ENCODE measurements at regions not wholly inside any gene's neighbourhood (a gene's known extent, or its start where the extent isn't known, plus 50 kb on each side); places are given as distances from the start of the nearest gene placed in this dataset.

GRCh38 chr2:56871644-56872043 is 687.9 kb downstream of the CCDC85A start:
- in situ Hi-C loops (cut with HindIII; ENCODE audit: low sequenced_read_pairs): no loop called here
- TF ChIP-seq CTCF (IDR thresholded peaks at IDR 0.05; ENCODE audit: low read depth, low read length): no peak
- no peak overlapping the region for H3K4me3 ChIP-seq (ENCODE audit: low read depth, low read length)
- no peak for DNase-seq (ENCODE audit: low read depth, low spot score)

- H3K4me3 ChIP-seq (ENCODE audit: low read depth, low read length): no peak overlapping the region
- no peak for TF ChIP-seq CTCF (IDR thresholded peaks at IDR 0.05; ENCODE audit: low read depth, low read length)
- no peak for DNase-seq (ENCODE audit: low read depth, low spot score)
- in situ Hi-C loops (cut with HindIII; ENCODE audit: low sequenced_read_pairs): no loop called here
Observed at GRCh38 chr2:56874717-56875116, 690.9 kb downstream of the CCDC85A start.

- in situ Hi-C loops (cut with HindIII; ENCODE audit: low sequenced_read_pairs): no loop called here
- H3K4me3 ChIP-seq (ENCODE audit: low read depth, low read length): no peak overlapping the region
- DNase-seq (ENCODE audit: low read depth, low spot score): no peak
- TF ChIP-seq CTCF (IDR thresholded peaks at IDR 0.05; ENCODE audit: low read depth, low read length): no peak
Observed at GRCh38 chr2:56889738-56890137, 705.9 kb downstream of the CCDC85A start.

- in situ Hi-C loops (cut with HindIII; ENCODE audit: low sequenced_read_pairs): no loop called here
- no peak for TF ChIP-seq CTCF (IDR thresholded peaks at IDR 0.05; ENCODE audit: low read depth, low read length)
- no peak for DNase-seq (ENCODE audit: low read depth, low spot score)
- no peak overlapping the region for H3K4me3 ChIP-seq (ENCODE audit: low read depth, low read length)
Observed at GRCh38 chr2:56892382-56892781, 708.6 kb downstream of the CCDC85A start.

GRCh38 chr2:56898986-56899385 is 715.2 kb downstream of the CCDC85A start:
- in situ Hi-C loops (cut with HindIII; ENCODE audit: low sequenced_read_pairs): no loop called here
- no peak for DNase-seq (ENCODE audit: low read depth, low spot score)
- no peak for TF ChIP-seq CTCF (IDR thresholded peaks at IDR 0.05; ENCODE audit: low read depth, low read length)
- no peak overlapping the region for H3K4me3 ChIP-seq (ENCODE audit: low read depth, low read length)

- TF ChIP-seq CTCF (IDR thresholded peaks at IDR 0.05; ENCODE audit: low read depth, low read length): no peak
- no peak for DNase-seq (ENCODE audit: low read depth, low spot score)
- H3K4me3 ChIP-seq (ENCODE audit: low read depth, low read length): no peak overlapping the region
- in situ Hi-C loops (cut with HindIII; ENCODE audit: low sequenced_read_pairs): no loop called here
Observed at GRCh38 chr2:56912490-56912889, 728.7 kb downstream of the CCDC85A start.

GRCh38 chr2:56918790-56919189 is 735.0 kb downstream of the CCDC85A start:
- no peak overlapping the region for H3K4me3 ChIP-seq (ENCODE audit: low read depth, low read length)
- TF ChIP-seq CTCF (IDR thresholded peaks at IDR 0.05; ENCODE audit: low read depth, low read length): no peak
- DNase-seq (ENCODE audit: low read depth, low spot score): no peak
- in situ Hi-C loops (cut with HindIII; ENCODE audit: low sequenced_read_pairs): no loop called here

All from astrocyte of the spinal cord (primary cell).